ENCODE measurements at regions not wholly inside any gene's neighbourhood (a gene's known extent, or its start where the extent isn't known, plus 50 kb on each side); places are given as distances from the start of the nearest gene placed in this dataset.
A peak's percentile ranks its signal among the peaks of the same experiment; 100 is the strongest.
"Not testable (repeated sequence)": the region's sequence is repeated elsewhere in the genome, so short reads cannot be mapped to it uniquely, and the experiment has no call there.

- no peak overlapping the region for H3K27ac Mint-ChIP-seq (ENCODE audit: unreplicated experiment)
- H3K27me3 Mint-ChIP-seq (ENCODE audit: unreplicated experiment), result peaks cover 2% of the 10 kb centered on the region
- no peaks in the 10 kb centered on the region for H3K36me3 Mint-ChIP-seq (ENCODE audit: unreplicated experiment)
- no peaks in the 10 kb centered on the region for H3K4me1 Mint-ChIP-seq (ENCODE audit: low read depth, unreplicated experiment)
- H3K4me3 Mint-ChIP-seq (ENCODE audit: unreplicated experiment), result peak overlapping the region; percentile 77
- peak; percentile 71 for DNase-seq
- no peak for TF ChIP-seq CTCF (IDR thresholded peaks at IDR 0.05; ENCODE audit: partially characterized antibody, unreplicated experiment)
- H3K9me3 Mint-ChIP-seq (ENCODE audit: unreplicated experiment), result no peaks in the 10 kb centered on the region
These were observed 106.5 kb downstream of the SLC16A1 start for GRCh38 chr1:112849425-112850033.

DNA sequence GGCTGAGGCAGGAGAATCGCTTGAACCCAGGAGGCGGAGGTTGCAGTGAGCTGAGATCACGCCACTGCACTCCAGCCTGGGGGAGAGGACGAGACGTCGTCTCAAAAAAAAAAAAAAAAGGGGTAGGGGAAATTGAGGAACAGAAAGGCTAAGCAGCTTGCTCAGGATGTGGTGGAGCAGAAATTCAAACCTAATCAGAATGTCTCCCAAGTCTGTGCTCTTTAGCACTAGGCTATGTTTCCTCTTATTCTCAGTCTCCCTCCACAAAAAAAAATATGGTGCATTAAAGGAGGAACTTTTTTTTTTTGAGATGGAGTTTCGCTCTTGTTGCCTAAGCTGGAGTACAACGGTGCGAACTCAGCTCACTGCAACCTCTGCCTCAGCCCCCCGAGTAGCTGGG, 114.2 kb downstream of the SLC16A1 start:
- Mint-ChIP-seq H3K36me3 (ENCODE audit: unreplicated experiment) (no peaks in the 10 kb centered on the region), H3K27ac (ENCODE audit: unreplicated experiment) (no peak overlapping the region), H3K4me3 (ENCODE audit: unreplicated experiment) (no peak overlapping the region), H3K9me3 (ENCODE audit: unreplicated experiment) (no peaks in the 10 kb centered on the region), H3K27me3 (ENCODE audit: unreplicated experiment) (no peaks in the 10 kb centered on the region), H3K4me1 (ENCODE audit: low read depth, unreplicated experiment) (no peaks in the 10 kb centered on the region)
- DNase-seq, result no peak
- no peak for TF ChIP-seq CTCF (IDR thresholded peaks at IDR 0.05; ENCODE audit: partially characterized antibody, unreplicated experiment)

DNA sequence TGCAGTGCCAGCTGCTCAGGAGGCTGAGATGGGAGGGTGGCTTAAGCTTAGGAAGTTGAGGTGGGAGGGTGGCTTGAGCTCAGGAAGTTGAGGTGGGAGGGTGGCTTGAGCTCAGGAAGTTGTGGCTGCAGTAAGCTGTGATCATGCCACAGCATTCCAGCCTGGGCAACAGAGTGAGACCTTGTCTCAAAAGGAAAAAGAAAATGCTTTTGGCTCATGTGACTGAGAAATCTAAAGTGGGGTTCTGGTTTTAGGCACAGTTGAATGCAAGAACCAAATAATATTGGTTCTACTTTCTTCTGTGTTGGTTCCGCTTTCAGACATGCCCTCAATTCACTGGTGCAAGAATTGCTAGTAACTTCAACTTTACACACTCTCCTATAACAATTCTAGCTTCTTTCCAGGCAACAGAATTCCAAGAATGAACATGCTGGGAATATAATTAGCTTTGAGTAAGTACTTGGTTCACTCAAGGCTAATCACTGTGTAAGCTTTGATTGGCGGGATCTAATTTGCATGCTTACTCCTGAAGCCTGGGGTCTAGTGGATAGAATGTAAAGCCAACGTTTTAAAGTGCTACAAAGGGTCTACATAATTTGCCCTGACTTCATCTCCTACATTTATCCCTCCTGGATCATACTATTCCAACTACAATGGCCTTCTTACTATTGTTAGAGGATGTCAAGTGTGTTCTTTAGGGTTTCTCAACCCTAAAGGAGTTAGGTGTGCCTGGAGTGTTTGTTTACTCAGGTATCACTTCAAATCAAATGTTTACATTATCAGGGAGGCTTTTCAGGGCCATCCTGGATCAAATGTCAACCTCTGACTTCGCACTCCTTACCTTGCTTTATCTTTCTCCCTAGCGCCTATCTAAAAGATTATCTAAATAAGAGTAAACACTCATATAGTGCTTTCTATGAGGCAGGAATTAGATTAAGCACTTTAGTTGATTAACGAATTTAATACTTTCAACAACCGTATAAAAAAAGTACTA, 115.1 kb downstream of the SLC16A1 start:
- no peaks in the 10 kb centered on the region for H3K4me1 Mint-ChIP-seq (ENCODE audit: low read depth, unreplicated experiment)
- H3K9me3 Mint-ChIP-seq (ENCODE audit: unreplicated experiment), result no peaks in the 10 kb centered on the region
- H3K27me3 Mint-ChIP-seq (ENCODE audit: unreplicated experiment), result no peaks in the 10 kb centered on the region
- no peak overlapping the region for H3K4me3 Mint-ChIP-seq (ENCODE audit: unreplicated experiment)
- no peak overlapping the region for H3K27ac Mint-ChIP-seq (ENCODE audit: unreplicated experiment)
- H3K36me3 Mint-ChIP-seq (ENCODE audit: unreplicated experiment), result no peaks in the 10 kb centered on the region
- TF ChIP-seq CTCF (IDR thresholded peaks at IDR 0.05; ENCODE audit: partially characterized antibody, unreplicated experiment), result no peak
- DNase-seq, result no peak

- Mint-ChIP-seq H3K4me1 (ENCODE audit: low read depth, unreplicated experiment) (no peaks in the 10 kb centered on the region), H3K36me3 (ENCODE audit: unreplicated experiment) (no peaks in the 10 kb centered on the region), H3K4me3 (ENCODE audit: unreplicated experiment) (no peak overlapping the region), H3K9me3 (ENCODE audit: unreplicated experiment) (no peaks in the 10 kb centered on the region), H3K27ac (ENCODE audit: unreplicated experiment) (no peak overlapping the region), H3K27me3 (ENCODE audit: unreplicated experiment) (no peaks in the 10 kb centered on the region)
- no peak for DNase-seq
- TF ChIP-seq CTCF (IDR thresholded peaks at IDR 0.05; ENCODE audit: partially characterized antibody, unreplicated experiment), result no peak
These were observed 119.4 kb downstream of the SLC16A1 start for GRCh38 chr1:112836642-112837041.

GRCh38 chr1:112833806-112834205, 118.7 kb upstream of the PPM1J start:
- H3K27me3 Mint-ChIP-seq (ENCODE audit: unreplicated experiment), result no peaks in the 10 kb centered on the region
- DNase-seq, result no peak

GRCh38 chr1:112832259-112832658, 117.1 kb upstream of the PPM1J start:
- not testable (repeated sequence) for H3K9me3 Mint-ChIP-seq (ENCODE audit: unreplicated experiment); H3K36me3 Mint-ChIP-seq (ENCODE audit: unreplicated experiment); H3K4me3 Mint-ChIP-seq (ENCODE audit: unreplicated experiment); H3K4me1 Mint-ChIP-seq (ENCODE audit: low read depth, unreplicated experiment); DNase-seq; H3K27ac Mint-ChIP-seq (ENCODE audit: unreplicated experiment); H3K27me3 Mint-ChIP-seq (ENCODE audit: unreplicated experiment)

More at GRCh38 chr1:112833806-112834205, 118.7 kb upstream of the PPM1J start:
- H3K9me3 Mint-ChIP-seq (ENCODE audit: unreplicated experiment), result no peaks in the 10 kb centered on the region
- no peaks in the 10 kb centered on the region for H3K36me3 Mint-ChIP-seq (ENCODE audit: unreplicated experiment)
- H3K27ac Mint-ChIP-seq (ENCODE audit: unreplicated experiment), result no peak overlapping the region
- TF ChIP-seq CTCF (IDR thresholded peaks at IDR 0.05; ENCODE audit: partially characterized antibody, unreplicated experiment), result no peak
- H3K4me3 Mint-ChIP-seq (ENCODE audit: unreplicated experiment), result no peak overlapping the region
- H3K4me1 Mint-ChIP-seq (ENCODE audit: low read depth, unreplicated experiment), result no peaks in the 10 kb centered on the region

DNA sequence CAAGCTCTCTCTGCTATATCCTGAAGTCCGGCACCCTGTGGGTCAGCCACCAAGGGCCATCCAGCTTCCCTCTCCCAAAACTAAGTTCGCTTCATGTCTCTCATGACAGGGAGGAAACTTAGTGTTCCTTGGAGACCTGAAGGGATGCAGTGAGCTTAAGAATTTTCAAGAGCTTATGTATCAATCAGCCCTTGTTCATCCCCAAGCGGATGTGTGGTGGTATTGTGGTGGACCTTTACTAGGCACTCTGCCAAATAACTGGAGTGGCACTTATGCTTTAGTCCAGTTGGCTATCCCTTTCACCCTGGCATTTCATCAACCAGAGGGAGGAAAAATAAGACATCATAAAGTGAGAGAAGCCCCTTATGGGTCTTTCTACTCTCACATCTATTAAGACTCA, 114.6 kb upstream of the PPM1J start:
- not testable (repeated sequence) for DNase-seq; H3K36me3 Mint-ChIP-seq (ENCODE audit: unreplicated experiment); H3K4me3 Mint-ChIP-seq (ENCODE audit: unreplicated experiment); H3K27ac Mint-ChIP-seq (ENCODE audit: unreplicated experiment); H3K4me1 Mint-ChIP-seq (ENCODE audit: low read depth, unreplicated experiment); H3K27me3 Mint-ChIP-seq (ENCODE audit: unreplicated experiment); H3K9me3 Mint-ChIP-seq (ENCODE audit: unreplicated experiment)
